Sciatic nerve (tissue), 2 donors: ENCODE measurements at regions not wholly inside any gene's neighbourhood (a gene's known extent, or its start where the extent isn't known, plus 50 kb on each side); places are given as distances from the start of the nearest gene placed in this dataset.
"Not testable (repeated sequence)": the region's sequence is repeated elsewhere in the genome, so short reads cannot be mapped to it uniquely, and the experiment has no call there.

Experiments used
- ATAC-seq: fragments of 200-7000 bp; cut with Tn5 transposase; one replicate; pipeline ENCODE4 v1.9.1; 2020; ENCODE audit warnings: mild to moderate bottlenecking, moderate library complexity
- DNase-seq: peaks from one replicate; pipeline ENCODE4 v3.0.0-alpha.2; 2020; ENCODE audit warnings: low spot score
- intact Hi-C: fragments of 100-400 bp; cut with DNase I; formaldehyde crosslinking; loops from one replicate; pipeline ENCODE4 v1.14.2; 2022
- donor health status: DM: no; HTN: no; CAD: no.
- donor health status: DM: no; HTN: no; CAD: no.

- no peak for ATAC-seq
- no peak for DNase-seq
- intact Hi-C loops, result no loop called here
Observed at GRCh38 chr6:15913573-15913972, 215.3 kb upstream of the MYLIP start.

GRCh38 chr6:15912505-15913400 lies 216.1 kb upstream of the MYLIP start:
- DNase-seq (no peak), ATAC-seq (no peak)
- intact Hi-C loops, result no loop called here

GRCh38 chr6:15911753-15912504 lies 217.0 kb upstream of the MYLIP start:
- intact Hi-C loops, result no loop called here
- DNase-seq (no peak), ATAC-seq (no peak)

- no peak for ATAC-seq
- no peak for DNase-seq
- intact Hi-C loops, result no loop called here
Observed at GRCh38 chr6:15909290-15910070, 219.4 kb upstream of the MYLIP start.

GRCh38 chr6:15908871-15909270 lies 220.0 kb upstream of the MYLIP start:
- intact Hi-C loops, result no loop called here
- DNase-seq (no peak), ATAC-seq (no peak)

GRCh38 chr6:15907914-15908518 lies 220.9 kb upstream of the MYLIP start:
- no peak for ATAC-seq
- DNase-seq, result no peak
- intact Hi-C loops, result no loop called here

DNA sequence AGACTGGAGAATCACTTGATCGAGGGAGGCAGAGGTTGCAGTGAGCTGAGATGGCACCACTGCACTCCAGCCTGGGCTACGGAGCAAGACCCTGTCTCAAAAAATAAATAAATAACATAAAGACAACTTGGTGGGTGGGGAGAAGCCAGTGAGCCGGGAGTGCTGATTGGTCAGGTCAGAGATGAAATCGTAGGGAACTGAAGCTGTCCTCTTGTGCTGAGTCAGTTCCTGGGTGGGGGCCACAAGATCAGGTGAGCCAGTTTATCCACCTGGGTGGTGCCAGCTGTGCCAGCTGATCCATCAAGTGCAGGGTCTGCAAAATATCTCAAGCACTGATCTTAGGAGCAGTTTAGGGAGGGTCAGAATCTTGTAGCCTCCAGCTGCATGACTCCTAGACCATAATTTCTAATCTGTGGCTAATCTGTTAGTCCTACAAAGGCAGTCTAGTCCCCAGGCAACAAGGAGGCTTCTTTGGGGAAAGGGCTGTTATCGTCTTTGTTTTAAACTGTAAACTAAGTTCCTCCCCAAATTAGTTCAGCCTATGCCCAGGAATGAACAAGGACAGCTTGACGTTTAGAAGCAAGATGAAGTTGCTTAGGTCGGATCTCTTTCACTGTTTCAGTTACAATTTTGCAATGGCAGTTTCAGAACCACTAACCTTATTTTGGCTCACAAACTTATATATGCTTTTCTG lies 221.5 kb upstream of the MYLIP start:
- intact Hi-C loops, DNase-seq, ATAC-seq: not testable (repeated sequence)

DNA sequence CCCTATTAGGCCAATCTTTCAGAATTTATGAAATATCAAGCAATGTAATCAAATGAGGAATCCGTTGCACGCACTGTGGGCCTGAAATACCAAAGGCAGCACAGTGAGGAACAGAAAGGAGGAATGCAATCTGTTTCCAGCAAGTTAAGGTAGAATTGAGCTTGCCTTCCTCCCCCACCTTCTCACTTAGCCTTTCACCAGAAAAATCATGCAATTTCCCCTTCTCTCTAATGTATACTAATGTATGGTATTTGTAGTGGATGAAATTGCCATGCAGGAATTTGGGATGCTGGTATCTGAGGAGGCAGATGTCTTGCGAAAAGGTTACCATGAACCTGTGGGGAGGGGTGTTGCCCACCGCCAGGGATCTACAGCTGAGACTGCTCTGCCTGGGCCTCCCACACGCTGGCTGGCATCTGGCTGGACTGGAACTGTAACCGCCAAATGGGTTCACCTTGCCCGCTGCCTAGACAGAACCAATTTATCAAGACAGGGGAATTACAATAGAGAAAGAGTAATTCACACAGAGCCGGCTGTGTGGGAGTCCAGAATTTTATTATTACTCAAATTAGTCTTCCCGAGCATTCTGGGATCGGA lies 222.4 kb upstream of the MYLIP start:
- intact Hi-C loops, result no loop called here
- no peak for ATAC-seq

DNA sequence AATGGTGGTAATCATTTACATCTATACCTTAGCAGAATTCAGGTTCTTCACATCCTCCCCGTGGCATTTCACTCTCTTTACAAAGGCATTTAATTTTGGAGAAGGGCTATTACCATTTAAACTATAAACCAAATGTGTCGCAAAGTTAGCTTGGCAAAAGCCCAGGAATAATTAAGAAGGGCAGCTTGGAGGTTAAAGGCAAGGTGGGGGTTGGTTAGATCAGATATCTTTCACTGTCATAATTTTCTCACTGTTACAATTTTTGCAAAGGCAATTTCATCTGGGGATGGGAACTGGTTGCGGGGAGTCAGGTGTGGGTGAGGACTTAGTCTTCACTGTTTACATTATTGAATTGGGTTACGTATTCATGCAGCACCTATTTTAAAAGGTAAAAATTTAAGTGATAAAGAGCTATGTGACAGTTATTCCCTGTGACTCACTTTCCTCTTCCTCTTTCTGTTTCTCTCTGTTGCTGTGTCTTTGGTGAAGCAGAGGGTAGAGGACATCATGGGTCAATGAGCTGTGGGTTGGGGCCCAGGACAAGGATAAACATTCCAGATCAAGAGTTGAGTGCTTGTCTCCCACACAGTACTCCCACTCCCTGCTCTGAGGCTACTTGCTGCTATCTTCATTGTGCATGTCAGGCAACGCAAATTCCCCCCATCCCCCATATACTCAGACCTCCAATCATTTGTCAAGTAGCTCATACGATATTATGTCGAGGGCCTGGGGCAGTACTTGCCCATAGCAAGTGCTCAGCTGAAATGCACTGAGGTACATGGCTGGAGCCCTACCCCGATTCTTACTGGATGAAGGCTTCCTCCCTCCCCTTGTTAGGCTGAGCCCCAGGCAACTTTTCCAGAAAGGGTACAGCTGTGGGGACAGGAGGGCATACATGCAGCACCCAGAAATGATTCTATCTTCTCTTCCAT lies 223.1 kb upstream of the MYLIP start:
- DNase-seq, result no peak
- intact Hi-C loops, result no loop called here
- no peak for ATAC-seq

More for the DNA sequence above, 222.4 kb upstream of the MYLIP start:
- no peak for DNase-seq

GRCh38 chr6:15904651-15905376 lies 224.1 kb upstream of the MYLIP start:
- no peak for DNase-seq
- ATAC-seq, result no peak
- intact Hi-C loops, result no loop called here

DNA sequence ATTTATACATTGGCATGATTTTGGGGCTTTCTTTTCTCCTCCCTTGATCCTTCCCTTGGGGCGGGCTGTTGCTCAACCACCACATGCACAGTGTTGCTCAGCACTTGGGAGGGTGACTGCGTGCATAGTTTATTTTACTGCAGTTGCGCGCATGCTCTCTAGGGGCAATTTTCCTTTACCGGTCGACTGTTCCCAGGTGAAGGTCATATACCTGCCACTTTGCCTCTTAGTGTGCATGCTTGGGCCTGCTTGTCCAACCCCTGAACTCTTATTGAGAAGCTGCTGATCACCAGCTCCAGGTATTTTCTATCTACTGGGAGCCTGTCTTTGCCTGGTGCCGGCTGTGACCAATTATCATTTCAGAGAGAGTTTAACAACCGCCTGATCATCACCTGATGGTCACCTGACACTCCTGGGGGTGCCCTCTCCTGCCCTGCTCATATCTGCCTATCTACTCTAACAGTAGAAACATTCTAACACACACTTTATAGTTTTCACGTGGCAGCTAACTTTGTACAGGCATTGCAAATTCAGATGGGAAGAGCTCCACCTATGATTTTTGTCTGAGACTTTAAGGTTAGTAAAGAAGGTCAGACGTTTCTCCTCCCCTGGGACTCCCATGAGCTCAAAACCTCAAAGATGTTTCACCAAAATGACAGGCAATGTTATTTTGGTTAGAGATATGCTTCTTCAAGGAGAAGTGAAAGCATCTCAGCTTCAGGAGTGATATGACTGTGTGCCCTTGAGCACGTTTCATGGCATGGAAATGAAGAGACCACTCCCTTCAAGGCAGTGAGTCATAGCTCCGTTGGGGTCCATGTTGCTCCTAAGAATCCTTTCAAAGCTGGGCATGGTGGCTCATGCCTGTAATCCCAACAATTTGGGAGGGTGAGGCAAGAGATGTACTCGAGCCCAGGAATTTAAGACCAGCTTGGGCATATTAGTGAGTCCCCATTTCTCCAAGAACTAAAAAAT lies 227.5 kb upstream of the MYLIP start:
- ATAC-seq (peak; percentile 37), DNase-seq (no peak)
- intact Hi-C loops, result no loop called here

GRCh38 chr6:15898693-15899092 lies 230.2 kb upstream of the MYLIP start:
- ATAC-seq (no peak), DNase-seq (no peak)
- intact Hi-C loops, result no loop called here

DNA sequence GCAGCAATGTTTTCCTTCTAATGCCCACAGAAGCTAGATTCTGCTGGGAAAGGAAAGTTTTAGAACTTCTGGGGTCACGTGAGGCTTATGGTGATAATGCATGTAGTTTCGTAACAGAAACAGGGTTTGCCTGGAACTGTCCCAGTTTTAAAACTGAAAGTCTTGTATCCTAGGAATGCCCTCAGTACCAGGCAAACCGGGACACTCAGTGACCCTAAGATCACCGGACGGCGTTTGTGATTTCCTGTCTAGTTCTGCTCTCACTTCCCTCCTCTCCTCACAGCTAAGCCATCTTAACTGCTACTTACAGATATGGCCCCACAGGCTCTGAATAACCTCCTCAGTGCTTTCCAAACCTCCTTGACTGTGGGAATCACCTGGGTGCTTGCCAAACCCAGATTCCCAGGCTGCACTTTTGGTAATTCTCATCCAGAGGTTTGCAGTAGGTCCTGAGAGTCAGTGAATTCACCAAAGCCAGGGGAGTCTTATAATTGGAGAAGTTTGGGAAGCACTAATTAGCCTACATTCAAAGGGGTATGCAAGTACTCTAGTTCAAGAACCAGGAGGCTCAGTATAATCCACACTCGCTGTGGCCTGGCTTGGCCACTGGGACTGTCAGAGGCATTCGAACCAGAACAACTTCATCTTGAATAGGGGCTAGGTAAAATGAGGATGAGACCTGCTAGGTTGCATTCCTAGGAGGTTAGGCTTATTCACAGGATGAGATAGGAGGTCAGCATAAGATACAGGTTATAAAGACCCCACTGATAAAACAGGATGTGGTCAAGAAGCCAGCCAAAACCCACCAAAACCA lies 231.6 kb upstream of the MYLIP start:
- intact Hi-C loops, result no loop called here
- DNase-seq, result no peak
- ATAC-seq, result peak; percentile 88

DNA sequence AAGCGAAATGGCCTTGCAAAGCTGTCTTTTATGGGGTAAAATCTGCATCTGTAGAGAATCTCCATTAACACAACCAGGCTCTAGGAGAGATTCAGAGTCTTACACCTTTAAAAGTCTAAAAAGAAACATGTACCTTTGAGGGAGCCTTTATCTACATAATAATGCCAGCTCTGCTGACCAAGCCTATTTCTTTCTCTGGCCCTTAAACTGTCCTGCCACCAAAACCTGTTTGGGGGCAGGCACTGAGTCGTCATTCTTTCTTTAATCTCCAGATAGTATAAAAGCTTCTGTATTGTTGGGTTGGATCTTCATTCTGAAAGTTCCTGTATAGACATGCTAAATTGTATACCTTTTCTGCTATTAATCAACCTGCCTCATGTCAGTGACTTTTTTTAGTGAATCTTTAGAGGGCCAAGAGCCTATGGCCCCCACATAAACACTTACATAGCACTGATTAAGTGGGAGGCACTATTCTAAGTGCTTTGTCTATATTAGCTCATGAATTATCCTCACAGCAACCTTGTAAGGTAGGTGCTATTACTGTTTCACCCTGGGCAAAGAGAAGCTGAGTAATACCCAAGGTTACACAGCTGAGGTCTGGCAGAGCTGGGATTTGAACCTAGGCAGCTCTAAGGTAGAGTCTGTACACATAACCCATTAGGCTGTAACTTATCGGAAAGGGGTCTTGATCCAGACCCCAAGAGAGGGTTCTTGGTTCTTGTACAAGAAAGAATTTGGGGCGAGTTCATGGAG lies 232.3 kb upstream of the DTNBP1 start:
- ATAC-seq (no peak), DNase-seq (no peak)
- intact Hi-C loops, result no loop called here
